ENCODE measurements at regions not wholly inside any gene's neighbourhood (a gene's known extent, or its start where the extent isn't known, plus 50 kb on each side); places are given as distances from the start of the nearest gene placed in this dataset.

GRCh38 chr4:30653291-30653690 is 66.9 kb upstream of the PCDH7 start:
- Histone ChIP-seq H3K4me1 (ENCODE audit: control insufficient read depth in 1 of 2, insufficient read depth in 2 of 2, low read length in 2 of 2) (no peaks in the 10 kb centered on the region), H3K36me3 (ENCODE audit: control insufficient read depth in 1 of 2, insufficient read depth in 2 of 2, low read length in 1 of 2) (no peaks in the 10 kb centered on the region), H3K27me3 (ENCODE audit: control insufficient read depth in 1 of 2, insufficient read depth in 2 of 2, low read length in 1 of 2) (no peaks in the 10 kb centered on the region), H3K9me3 (ENCODE audit: control insufficient read depth, low read length) (no peaks in the 10 kb centered on the region), H3K4me3 (ENCODE audit: low read length in 2 of 2) (no peak overlapping the region), H3K27ac (ENCODE audit: low read depth in 1 of 2, low read length in 2 of 2) (no peak overlapping the region)
- DNase-seq (no peak), ATAC-seq (ENCODE audit: low FRiP score) (no peak)
- WGBS, 2 donors = 2% methylated on average over 1 of the region's 1 CpG
- intact Hi-C loops (cut with DNase I) = no loop called here

- no peak for DNase-seq
- WGBS, 2 donors = 87 to 91% methylated on average over 5 of the region's 5 CpGs
- Histone ChIP-seq H3K36me3 (ENCODE audit: control insufficient read depth in 1 of 2, insufficient read depth in 2 of 2, low read length in 1 of 2) (no peaks in the 10 kb centered on the region), H3K27ac (ENCODE audit: low read depth in 1 of 2, low read length in 2 of 2) (no peak overlapping the region), H3K4me1 (ENCODE audit: control insufficient read depth in 1 of 2, insufficient read depth in 2 of 2, low read length in 2 of 2) (no peaks in the 10 kb centered on the region), H3K9me3 (ENCODE audit: control insufficient read depth, low read length) (no peaks in the 10 kb centered on the region), H3K4me3 (ENCODE audit: low read length in 2 of 2) (no peak overlapping the region), H3K27me3 (ENCODE audit: control insufficient read depth in 1 of 2, insufficient read depth in 2 of 2, low read length in 1 of 2) (no peaks in the 10 kb centered on the region)
- ATAC-seq (ENCODE audit: low FRiP score) = no peak
- intact Hi-C loops (cut with DNase I) = no loop called here
Measured at GRCh38 chr4:30656828-30657227, 63.3 kb upstream of the PCDH7 start.

GRCh38 chr4:30667919-30668318 is 52.2 kb upstream of the PCDH7 start:
- ATAC-seq (ENCODE audit: low FRiP score) (no peak), DNase-seq (no peak)
- no peaks in the 10 kb centered on the region for H3K9me3 ChIP-seq (ENCODE audit: control insufficient read depth, low read length)
- H3K36me3 ChIP-seq (ENCODE audit: control insufficient read depth in 1 of 2, insufficient read depth in 2 of 2, low read length in 1 of 2) = no peaks in the 10 kb centered on the region
- WGBS, 2 donors = 77 to 82% methylated on average over 3 of the region's 3 CpGs
- H3K4me3 ChIP-seq (ENCODE audit: low read length in 2 of 2) = no peak overlapping the region
- no peaks in the 10 kb centered on the region for H3K4me1 ChIP-seq (ENCODE audit: control insufficient read depth in 1 of 2, insufficient read depth in 2 of 2, low read length in 2 of 2)
- H3K27ac ChIP-seq (ENCODE audit: low read depth in 1 of 2, low read length in 2 of 2) = no peak overlapping the region
- H3K27me3 ChIP-seq (ENCODE audit: control insufficient read depth in 1 of 2, insufficient read depth in 2 of 2, low read length in 1 of 2) = no peaks in the 10 kb centered on the region
- intact Hi-C loops (cut with DNase I) = no loop called here

- H3K27ac ChIP-seq (ENCODE audit: low read depth in 1 of 2, low read length in 2 of 2) = no peak overlapping the region
- WGBS, 2 donors = 55 to 60% methylated on average over 3 of the region's 3 CpGs
- no peaks in the 10 kb centered on the region for H3K27me3 ChIP-seq (ENCODE audit: control insufficient read depth in 1 of 2, insufficient read depth in 2 of 2, low read length in 1 of 2)
- H3K4me3 ChIP-seq (ENCODE audit: low read length in 2 of 2) = no peak overlapping the region
- intact Hi-C loops (cut with DNase I) = no loop called here
- no peaks in the 10 kb centered on the region for H3K4me1 ChIP-seq (ENCODE audit: control insufficient read depth in 1 of 2, insufficient read depth in 2 of 2, low read length in 2 of 2)
- ATAC-seq (ENCODE audit: low FRiP score) = no peak
- DNase-seq = no peak
- H3K36me3 ChIP-seq (ENCODE audit: control insufficient read depth in 1 of 2, insufficient read depth in 2 of 2, low read length in 1 of 2) = no peaks in the 10 kb centered on the region
- H3K9me3 ChIP-seq (ENCODE audit: control insufficient read depth, low read length) = no peaks in the 10 kb centered on the region
Measured at GRCh38 chr4:30670206-30670605, 50.0 kb upstream of the PCDH7 start.
